ENCODE measurements at regions not wholly inside any gene's neighbourhood (a gene's known extent, or its start where the extent isn't known, plus 50 kb on each side); places are given as distances from the start of the nearest gene placed in this dataset.

DNA sequence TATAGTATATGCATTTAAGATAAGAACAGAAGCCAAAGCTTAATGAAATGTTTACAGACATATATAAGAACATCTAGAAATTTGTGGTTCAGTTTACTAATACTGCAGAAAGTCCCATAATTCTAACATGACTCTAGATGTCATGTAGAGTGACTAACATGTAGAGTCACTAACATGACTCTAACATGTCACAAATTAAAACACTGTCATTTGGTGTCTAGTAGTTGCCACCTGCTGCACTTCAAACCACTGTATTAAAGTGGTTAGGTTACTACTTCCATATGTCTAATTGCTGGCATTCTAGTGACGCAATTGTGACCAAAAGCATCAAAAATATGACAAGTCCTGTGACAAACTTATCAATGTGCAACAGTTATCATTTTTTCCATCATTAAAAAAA lies 100.2 kb upstream of the WDR75 start:
- no peak for TF ChIP-seq EP300 (IDR thresholded peaks at IDR 0.05)
- no peak for TF ChIP-seq CTCF (IDR thresholded peaks at IDR 0.05)
- no peak for TF ChIP-seq POLR2AphosphoS5 (IDR thresholded peaks at IDR 0.05)
- TF ChIP-seq POLR2A (IDR thresholded peaks at IDR 0.05): no peak
